Neural progenitor cell (in vitro differentiated cells): ENCODE measurements at regions not wholly inside any gene's neighbourhood (a gene's known extent, or its start where the extent isn't known, plus 50 kb on each side); places are given as distances from the start of the nearest gene placed in this dataset.

Experiments used
- DNase-seq: peaks from one replicate; pipeline ENCODE4 v3.0.0-alpha.2; 2016; ENCODE audit warnings: low spot score
- H2AFZ ChIP-seq: fragments of 200-600 bp; sonication (generic); replicated peaks from 2 replicates; pipeline ENCODE4 v1.6.1; 2016; ENCODE audit warnings: antibody characterized with exemption
- H3F3A ChIP-seq: fragments of 200-600 bp; sonication (generic); 2 replicates; pipeline ENCODE4 v1.6.1; 2016; ENCODE audit warnings: antibody characterized with exemption, low read depth
- H3K27ac ChIP-seq: fragments of 200-600 bp; sonication (generic); 2 replicates; pipeline ENCODE4 v1.5.1; 2016; ENCODE audit warnings: mild to moderate bottlenecking
- H3K27me3 ChIP-seq: fragments of 200-600 bp; sonication (generic); 2 replicates; pipeline ENCODE4 v1.6.1; 2016; ENCODE audit warnings: mild to moderate bottlenecking, moderate library complexity
- H3K36me3 ChIP-seq: fragments of 200-600 bp; sonication (generic); 2 replicates; pipeline ENCODE4 v1.5.1; 2016
- H3K4me1 ChIP-seq: fragments of 200-600 bp; sonication (generic); 2 replicates; pipeline ENCODE4 v1.6.1; 2016; ENCODE audit warnings: mixed run types
- H3K4me2 ChIP-seq: fragments of 200-600 bp; sonication (generic); 2 replicates; pipeline ENCODE4 v1.6.1; 2016
- H3K4me3 ChIP-seq: fragments of 200-600 bp; sonication (generic); 2 replicates; pipeline ENCODE4 v1.5.1; 2016
- H3K79me2 ChIP-seq: fragments of 200-600 bp; sonication (generic); 2 replicates; pipeline ENCODE4 v1.6.1; 2016; ENCODE audit warnings: low read depth
- H3K9ac ChIP-seq: fragments of 200-600 bp; sonication (generic); 2 replicates; pipeline ENCODE4 v1.6.1; 2016
- H3K9me3 ChIP-seq: fragments of 200-600 bp; sonication (generic); 2 replicates; pipeline ENCODE4 v1.5.1; 2016; ENCODE audit warnings: low read depth
- H4K20me1 ChIP-seq: fragments of 200-600 bp; sonication (generic); 2 replicates; pipeline ENCODE4 v1.6.1; 2016; ENCODE audit warnings: low read depth
- H3K27ac Mint-ChIP-seq: 3 replicates; pipeline ENCODE4 v1.8.0; 2021; ENCODE audit warnings: mixed read lengths
- H3K27me3 Mint-ChIP-seq: 2 replicates; pipeline ENCODE4 v1.8.0; 2022; ENCODE audit warnings: low read depth, mild to moderate bottlenecking, inconsistent platforms, moderate library complexity, mixed read lengths; ENCODE audit not compliant: insufficient read depth
- H3K36me3 Mint-ChIP-seq: 3 replicates; pipeline ENCODE4 v1.8.0; 2021; ENCODE audit warnings: mixed read lengths
- H3K4me1 Mint-ChIP-seq: 3 replicates; pipeline ENCODE4 v1.8.0; 2021; ENCODE audit warnings: mixed read lengths
- H3K4me3 Mint-ChIP-seq: 3 replicates; pipeline ENCODE4 v1.8.0; 2021; ENCODE audit warnings: mild to moderate bottlenecking, moderate library complexity, mixed read lengths
- H3K9me3 Mint-ChIP-seq: 3 replicates; pipeline ENCODE4 v1.8.0; 2020; ENCODE audit warnings: mixed read lengths
- CTCF ChIP-seq: fragments of 200-600 bp; sonication (generic); IDR thresholded peaks from 2 replicates; pipeline ENCODE4 v1.5.1; 2017; ENCODE audit warnings: antibody characterized with exemption, mild to moderate bottlenecking
- EZH2 ChIP-seq: fragments of 200-600 bp; sonication (generic); IDR thresholded peaks from 2 replicates; pipeline ENCODE4 v1.6.1; 2017; ENCODE audit warnings: antibody characterized with exemption, mild to moderate bottlenecking, moderate library complexity
- EZH2phosphoT487 ChIP-seq: fragments of 200-600 bp; sonication (generic); IDR thresholded peaks from 2 replicates; pipeline ENCODE4 v1.6.1; 2017; ENCODE audit warnings: antibody characterized with exemption

GRCh38 chrX:150148749-150149672 is 210.7 kb upstream of the EOLA2 start:
- Mint-ChIP-seq H3K27me3 (peaks cover 5% of the 10 kb centered on the region), H3K36me3 (no peaks in the 10 kb centered on the region), H3K27ac (no peak overlapping the region), H3K4me1 (peaks cover 5% of the 10 kb centered on the region), H3K9me3 (peaks cover 3% of the 10 kb centered on the region), H3K4me3 (no peak overlapping the region)
- Histone ChIP-seq H3K36me3 (no peaks in the 10 kb centered on the region), H2AFZ (no peak overlapping the region), H3K27me3 (no peaks in the 10 kb centered on the region), H4K20me1 (no peaks in the 10 kb centered on the region), H3K4me1 (no peaks in the 10 kb centered on the region), H3F3A (no peaks in the 10 kb centered on the region), H3K9ac (no peak overlapping the region), H3K4me3 (no peak overlapping the region), H3K4me2 (no peak overlapping the region), H3K79me2 (no peaks in the 10 kb centered on the region), H3K9me3 (no peaks in the 10 kb centered on the region), H3K27ac (no peak overlapping the region)
- TF ChIP-seq EZH2 (no peak), CTCF (no peak), EZH2phosphoT487 (no peak)
- DNase-seq: no peak

- TF ChIP-seq CTCF (no peak), EZH2phosphoT487 (no peak), EZH2 (no peak)
- H3K9me3 ChIP-seq: no peaks in the 10 kb centered on the region
- peaks cover 3% of the 10 kb centered on the region for H3K9me3 Mint-ChIP-seq
- no peak overlapping the region for H3K27ac Mint-ChIP-seq
- H3K27ac ChIP-seq: no peak overlapping the region
- H3F3A ChIP-seq: no peaks in the 10 kb centered on the region
- no peak for DNase-seq
- no peak overlapping the region for H3K4me2 ChIP-seq
- no peak overlapping the region for H3K9ac ChIP-seq
- no peaks in the 10 kb centered on the region for H4K20me1 ChIP-seq
- no peaks in the 10 kb centered on the region for H3K36me3 Mint-ChIP-seq
- H3K4me1 ChIP-seq: no peaks in the 10 kb centered on the region
- H2AFZ ChIP-seq: no peak overlapping the region
- peaks cover 7% of the 10 kb centered on the region for H3K27me3 Mint-ChIP-seq
- H3K4me3 ChIP-seq: no peak overlapping the region
- no peaks in the 10 kb centered on the region for H3K79me2 ChIP-seq
- H3K4me3 Mint-ChIP-seq: no peak overlapping the region
- no peaks in the 10 kb centered on the region for H3K36me3 ChIP-seq
- no peaks in the 10 kb centered on the region for H3K27me3 ChIP-seq
- peaks cover 5% of the 10 kb centered on the region for H3K4me1 Mint-ChIP-seq
These were observed 211.9 kb upstream of the EOLA2 start for GRCh38 chrX:150150076-150150779.

GRCh38 chrX:150150780-150151125 is 212.4 kb upstream of the MAMLD1 start:
- Mint-ChIP-seq H3K36me3 (no peaks in the 10 kb centered on the region), H3K9me3 (peaks cover 3% of the 10 kb centered on the region), H3K4me1 (peaks cover 5% of the 10 kb centered on the region), H3K27ac (no peak overlapping the region), H3K27me3 (peaks cover 5% of the 10 kb centered on the region), H3K4me3 (no peak overlapping the region)
- Histone ChIP-seq H4K20me1 (no peaks in the 10 kb centered on the region), H3K4me3 (no peak overlapping the region), H3F3A (no peaks in the 10 kb centered on the region), H2AFZ (no peak overlapping the region), H3K9ac (no peak overlapping the region), H3K36me3 (no peaks in the 10 kb centered on the region), H3K9me3 (no peaks in the 10 kb centered on the region), H3K4me1 (no peaks in the 10 kb centered on the region), H3K27me3 (no peaks in the 10 kb centered on the region), H3K27ac (no peak overlapping the region), H3K79me2 (no peaks in the 10 kb centered on the region), H3K4me2 (no peak overlapping the region)
- TF ChIP-seq EZH2phosphoT487 (no peak), EZH2 (no peak), CTCF (no peak)
- no peak for DNase-seq
